Gastroesophageal sphincter (tissue), 3 donors: ENCODE measurements at regions not wholly inside any gene's neighbourhood (a gene's known extent, or its start where the extent isn't known, plus 50 kb on each side); places are given as distances from the start of the nearest gene placed in this dataset.

Source experiments
- POLR2A ChIP-seq, 2 donors: fragments of 450-650 bp; IDR thresholded peaks; one replicate each; pipeline ENCODE4 v1.6.1; 2017; ENCODE audit warnings: antibody characterized with exemption in 2 of 2, mild to moderate bottlenecking in 2 of 2, moderate library complexity in 1 of 2
- POLR2AphosphoS5 ChIP-seq: sonication (generic); formaldehyde crosslinking; IDR thresholded peaks from one replicate; pipeline ENCODE4 v1.6.1; 2017; ENCODE audit warnings: antibody characterized with exemption
- TF ChIP-seq, protein P1 (sequence below), 4 experiments: fragments of 200-600 bp in 2 of 4; fragments of 450-650 bp in 2 of 4; sonication (generic) in 1 of 4; IDR thresholded peaks; one replicate each; pipeline ENCODE4 v1.5.1; 2017 to 2019; ENCODE audit warnings: antibody characterized with exemption in 4 of 4, mild to moderate bottlenecking in 2 of 4, moderate library complexity in 2 of 4

GRCh38 chr4:145231906-145232700, 51.7 kb upstream of the OTUD4 start:
- TF ChIP-seq POLR2A (IDR thresholded peaks at IDR 0.05) (no peak), POLR2AphosphoS5 (no peak)
- TF ChIP-seq, protein P1, sequence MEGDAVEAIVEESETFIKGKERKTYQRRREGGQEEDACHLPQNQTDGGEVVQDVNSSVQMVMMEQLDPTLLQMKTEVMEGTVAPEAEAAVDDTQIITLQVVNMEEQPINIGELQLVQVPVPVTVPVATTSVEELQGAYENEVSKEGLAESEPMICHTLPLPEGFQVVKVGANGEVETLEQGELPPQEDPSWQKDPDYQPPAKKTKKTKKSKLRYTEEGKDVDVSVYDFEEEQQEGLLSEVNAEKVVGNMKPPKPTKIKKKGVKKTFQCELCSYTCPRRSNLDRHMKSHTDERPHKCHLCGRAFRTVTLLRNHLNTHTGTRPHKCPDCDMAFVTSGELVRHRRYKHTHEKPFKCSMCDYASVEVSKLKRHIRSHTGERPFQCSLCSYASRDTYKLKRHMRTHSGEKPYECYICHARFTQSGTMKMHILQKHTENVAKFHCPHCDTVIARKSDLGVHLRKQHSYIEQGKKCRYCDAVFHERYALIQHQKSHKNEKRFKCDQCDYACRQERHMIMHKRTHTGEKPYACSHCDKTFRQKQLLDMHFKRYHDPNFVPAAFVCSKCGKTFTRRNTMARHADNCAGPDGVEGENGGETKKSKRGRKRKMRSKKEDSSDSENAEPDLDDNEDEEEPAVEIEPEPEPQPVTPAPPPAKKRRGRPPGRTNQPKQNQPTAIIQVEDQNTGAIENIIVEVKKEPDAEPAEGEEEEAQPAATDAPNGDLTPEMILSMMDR (IDR thresholded peaks at IDR 0.05): no peak
